GM21381 (cell line): ENCODE measurements at regions not wholly inside any gene's neighbourhood (a gene's known extent, or its start where the extent isn't known, plus 50 kb on each side); places are given as distances from the start of the nearest gene placed in this dataset.

Experiments used
- ATAC-seq: cut with Tn5 transposase; IDR thresholded peaks from one replicate; pipeline ENCODE4 v1.9.1; 2021; ENCODE audit warnings: mild to moderate bottlenecking, moderate library complexity; ENCODE audit not compliant: unreplicated experiment

GRCh38 chr12:77163074-77164038 is 98.0 kb upstream of the E2F7 start:
- no peak for ATAC-seq

- no peak for ATAC-seq
These were observed 96.6 kb upstream of the E2F7 start for GRCh38 chr12:77161944-77162343.

GRCh38 chr12:77160931-77161330 is 95.6 kb upstream of the E2F7 start:
- no peak for ATAC-seq

- no peak for ATAC-seq
These were observed 88.3 kb upstream of the E2F7 start for GRCh38 chr12:77153706-77154105.

GRCh38 chr12:77152623-77153193 is 87.3 kb upstream of the E2F7 start:
- ATAC-seq = no peak

- ATAC-seq = no peak
These were observed 85.7 kb upstream of the E2F7 start for GRCh38 chr12:77151030-77151429.

- ATAC-seq = no peak
These were observed 68.2 kb upstream of the E2F7 start for GRCh38 chr12:77133566-77133965.

GRCh38 chr12:77131977-77132490 is 66.7 kb upstream of the E2F7 start:
- no peak for ATAC-seq

GRCh38 chr12:77130193-77130592 is 64.8 kb upstream of the E2F7 start:
- no peak for ATAC-seq

GRCh38 chr12:77124767-77125166 is 59.4 kb upstream of the E2F7 start:
- peak; percentile 58 for ATAC-seq

- ATAC-seq = no peak
These were observed 57.3 kb upstream of the E2F7 start for GRCh38 chr12:77122661-77123060.

- ATAC-seq = no peak
These were observed 56.9 kb upstream of the E2F7 start for GRCh38 chr12:77122236-77122635.

- ATAC-seq = no peak
These were observed 55.1 kb upstream of the E2F7 start for GRCh38 chr12:77120156-77121085.

- no peak for ATAC-seq
These were observed 53.3 kb upstream of the E2F7 start for GRCh38 chr12:77118696-77119095.

- ATAC-seq = no peak
These were observed 50.9 kb upstream of the E2F7 start for GRCh38 chr12:77116277-77116676.

GRCh38 chr12:77115471-77115870 is 50.1 kb upstream of the E2F7 start:
- no peak for ATAC-seq
